ENCODE measurements at regions not wholly inside any gene's neighbourhood (a gene's known extent, or its start where the extent isn't known, plus 50 kb on each side); places are given as distances from the start of the nearest gene placed in this dataset.
"Not testable (repeated sequence)": the region's sequence is repeated elsewhere in the genome, so short reads cannot be mapped to it uniquely, and the experiment has no call there.

- no peak for DNase-seq
Observed at GRCh38 chr18:3328532-3328931, 66.6 kb downstream of the MYL12B start.

GRCh38 chr18:3329471-3329870 is 67.5 kb downstream of the MYL12B start:
- no peak for DNase-seq

DNA sequence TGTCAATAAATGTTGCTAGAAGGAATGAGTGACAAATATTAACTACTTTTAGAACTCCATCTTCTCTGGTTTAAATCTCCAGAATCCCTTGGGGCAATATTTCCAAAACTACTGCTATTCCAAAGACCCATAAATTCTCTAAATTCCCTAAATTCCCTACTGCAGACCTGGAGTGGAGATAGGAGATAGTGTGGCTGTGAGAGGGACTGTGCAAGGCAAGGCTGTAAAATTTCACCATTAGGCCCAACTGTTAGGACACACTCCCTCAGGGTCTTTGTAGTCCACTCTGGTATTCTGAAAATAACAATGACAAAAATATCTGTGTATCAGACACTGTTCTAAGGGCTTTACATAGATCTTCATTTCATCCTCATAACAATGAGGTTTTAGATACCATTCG is 67.9 kb downstream of the MYL12B start:
- no peak for DNase-seq

DNA sequence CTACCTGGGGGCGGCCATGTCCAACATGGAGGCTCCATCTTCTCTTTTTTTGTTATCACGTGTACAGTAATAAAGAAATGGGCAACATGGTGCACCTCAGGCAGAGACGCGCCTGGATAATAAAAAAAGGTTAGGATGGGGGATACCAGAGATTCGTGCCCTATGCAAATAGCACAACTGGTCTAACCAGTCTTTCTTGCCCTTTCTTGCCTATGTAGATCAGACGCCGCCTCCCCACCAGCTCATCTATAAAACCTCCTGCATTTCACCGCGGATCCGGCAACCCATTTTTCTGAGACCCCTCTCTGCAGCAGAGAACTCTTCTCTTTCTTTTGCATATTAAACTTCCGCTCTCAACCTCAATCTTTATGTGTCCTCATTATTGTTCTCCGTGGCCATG is 68.7 kb downstream of the MYL12B start:
- DNase-seq = no peak

- no peak for DNase-seq
Observed at GRCh38 chr18:3332376-3332775, 70.4 kb downstream of the MYL12B start.

GRCh38 chr18:3333056-3333720 is 71.3 kb downstream of the MYL12B start:
- no peak for DNase-seq

- no peak for DNase-seq
Observed at GRCh38 chr18:3333721-3334386, 71.9 kb downstream of the MYL12B start.

DNA sequence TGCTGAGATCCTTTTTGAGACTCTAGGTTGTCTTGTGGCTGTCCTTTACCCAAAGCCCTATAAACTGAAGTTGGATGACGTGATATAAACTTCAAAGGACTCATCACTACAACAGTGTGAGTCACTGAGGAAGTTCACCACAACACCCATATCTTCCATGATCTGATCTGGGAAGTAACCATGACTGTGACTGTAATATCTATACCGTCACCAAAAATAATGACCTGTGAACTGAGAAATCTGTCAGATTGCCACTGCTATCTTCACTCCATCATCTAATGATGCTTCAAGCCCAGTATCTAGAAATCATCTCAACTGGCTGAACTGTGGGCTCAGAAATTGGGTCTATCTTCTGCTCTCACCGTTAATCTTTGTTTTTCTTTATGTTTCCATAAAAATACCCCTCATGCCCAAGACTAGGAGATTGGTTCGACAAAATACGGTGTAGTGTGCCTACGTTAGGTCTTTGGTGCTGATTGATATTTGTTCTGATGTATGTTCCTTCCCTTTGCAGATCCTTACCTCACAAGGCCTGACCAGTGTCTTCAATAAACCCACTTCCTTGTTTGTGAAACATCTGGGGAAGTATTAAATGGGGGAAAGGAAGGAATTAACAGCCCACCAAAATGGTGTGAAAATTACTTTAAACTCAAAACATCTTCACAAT is 78.2 kb downstream of the MYL12B start:
- DNase-seq = peak; percentile 78

DNA sequence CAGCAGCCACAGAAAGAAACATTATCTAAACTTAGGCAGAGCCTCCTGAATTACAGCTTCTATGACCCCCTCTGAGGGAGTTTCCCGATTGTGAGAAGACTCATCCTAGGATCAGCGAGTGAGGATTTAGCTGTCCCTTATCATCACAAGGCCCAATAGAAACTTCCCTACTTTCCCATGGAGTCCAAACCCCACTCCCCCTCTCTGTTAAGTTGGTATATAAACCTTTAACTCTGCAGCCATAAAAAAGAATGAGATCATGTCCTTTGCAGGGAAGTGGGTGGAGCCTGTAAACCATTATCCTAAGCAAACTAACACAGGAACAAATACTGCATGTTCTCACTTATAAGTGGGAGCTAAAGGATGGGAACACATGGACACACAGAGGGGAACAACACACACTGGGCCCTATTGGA is 78.8 kb downstream of the MYL12B start:
- DNase-seq = peak; percentile 4

GRCh38 chr18:3342628-3343027 is 80.7 kb downstream of the MYL12B start:
- DNase-seq = no peak

DNA sequence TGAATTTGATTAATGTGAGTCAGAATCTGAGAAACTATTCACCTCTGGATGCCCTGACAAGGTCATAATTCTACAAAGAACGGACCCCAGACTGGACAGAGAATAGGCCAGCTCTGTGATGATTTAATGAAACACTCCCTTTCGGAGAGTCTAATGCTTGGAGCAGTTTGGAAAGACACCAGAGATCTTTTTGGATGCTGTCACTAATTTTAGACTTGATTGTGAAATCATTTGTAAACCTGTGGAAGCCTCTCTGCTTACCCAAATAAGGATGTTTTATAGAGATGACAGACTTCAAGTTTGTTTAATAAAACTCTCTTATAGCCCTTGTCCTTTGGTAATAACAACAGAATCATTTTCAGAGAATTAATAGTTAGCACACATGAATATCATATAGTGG is 83.5 kb downstream of the MYL12B start:
- DNase-seq = no peak

DNA sequence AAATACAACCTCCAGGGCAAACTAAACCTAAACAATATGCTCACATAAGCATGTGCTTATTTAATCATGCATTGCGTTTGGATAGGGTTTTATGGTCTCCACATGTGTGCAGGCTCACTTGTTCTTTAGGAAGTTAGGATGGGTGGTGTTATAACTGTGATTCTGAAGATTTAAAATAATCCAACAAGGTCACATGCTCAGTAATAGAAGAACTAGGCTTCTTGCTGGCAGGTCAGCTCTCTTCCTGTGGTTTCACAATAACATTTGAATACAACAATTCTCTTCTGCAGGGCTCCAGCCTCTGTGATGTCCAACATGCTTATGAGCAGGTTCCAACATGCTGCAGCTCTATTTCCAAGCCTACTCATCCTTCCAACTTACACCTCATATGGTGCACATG is 84.0 kb downstream of the MYL12B start:
- no peak for DNase-seq

DNA sequence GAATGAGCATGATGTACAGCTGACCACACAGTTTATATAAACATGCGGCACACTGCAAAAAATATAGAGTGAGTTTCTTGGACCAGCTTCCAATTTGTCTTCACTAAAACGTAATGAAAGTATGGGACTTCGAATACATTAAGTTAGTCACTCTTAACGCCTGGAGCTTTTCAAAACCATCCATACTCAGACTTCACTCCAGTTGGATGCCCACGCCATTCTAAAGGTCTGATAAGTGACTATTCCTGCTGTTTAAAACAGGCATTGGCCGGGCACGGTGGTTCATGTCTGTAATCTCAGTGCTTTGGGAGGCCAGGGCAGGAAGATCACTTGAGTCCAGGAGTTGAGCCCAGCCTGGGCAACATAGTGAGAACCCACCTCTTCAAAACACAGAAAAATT is 84.6 kb downstream of the MYL12B start:
- DNase-seq = no peak

DNA sequence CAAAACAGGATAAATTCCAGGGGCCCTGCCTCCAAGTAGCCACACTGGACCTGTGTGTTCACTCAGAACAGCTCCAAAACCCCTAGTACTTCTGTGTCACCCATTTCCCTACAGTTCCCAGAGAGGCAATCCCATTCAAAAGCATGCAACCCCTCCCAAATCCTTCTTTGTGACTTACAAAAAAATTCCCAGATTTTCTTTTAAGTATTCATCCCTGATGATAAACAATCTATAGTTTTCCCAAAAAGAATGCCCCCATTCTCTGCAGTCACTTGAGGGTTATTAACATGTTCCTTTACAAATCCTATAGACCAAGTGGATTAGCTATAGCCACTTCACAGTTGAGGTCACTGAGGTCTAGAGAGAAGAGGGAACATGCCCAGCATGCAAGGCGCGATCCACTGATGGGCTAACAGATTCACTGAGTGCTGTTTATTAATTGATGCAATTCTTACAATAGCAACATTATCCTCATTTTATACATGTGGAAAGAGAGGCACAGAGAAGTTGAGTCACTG is 85.4 kb downstream of the MYL12B start:
- no peak for DNase-seq

DNA sequence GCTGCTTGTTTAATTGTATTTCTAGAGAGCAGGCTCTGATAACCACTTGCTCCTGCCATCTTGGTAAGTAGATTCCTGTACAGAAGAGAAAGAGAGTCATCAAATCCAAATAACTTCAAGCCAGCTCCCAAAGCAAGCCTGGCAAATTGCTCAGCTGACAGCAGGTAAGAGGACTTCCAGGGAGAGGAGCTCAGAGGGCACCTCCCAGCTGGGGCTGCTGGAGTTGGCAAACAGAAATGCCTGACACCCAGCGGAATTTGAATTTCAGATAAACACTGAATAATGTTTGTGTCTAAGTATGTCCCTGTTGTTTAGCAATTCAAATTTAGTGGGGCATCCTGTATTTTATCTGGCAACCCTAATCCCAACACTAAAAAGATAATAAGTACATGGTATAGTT is 86.2 kb downstream of the MYL12B start:
- no peak for DNase-seq

- not testable (repeated sequence) for DNase-seq
Observed at GRCh38 chr18:3349046-3349841, 87.3 kb downstream of the MYL12B start.

GRCh38 chr18:3350021-3350420 is 88.1 kb downstream of the MYL12B start:
- DNase-seq = no peak

DNA sequence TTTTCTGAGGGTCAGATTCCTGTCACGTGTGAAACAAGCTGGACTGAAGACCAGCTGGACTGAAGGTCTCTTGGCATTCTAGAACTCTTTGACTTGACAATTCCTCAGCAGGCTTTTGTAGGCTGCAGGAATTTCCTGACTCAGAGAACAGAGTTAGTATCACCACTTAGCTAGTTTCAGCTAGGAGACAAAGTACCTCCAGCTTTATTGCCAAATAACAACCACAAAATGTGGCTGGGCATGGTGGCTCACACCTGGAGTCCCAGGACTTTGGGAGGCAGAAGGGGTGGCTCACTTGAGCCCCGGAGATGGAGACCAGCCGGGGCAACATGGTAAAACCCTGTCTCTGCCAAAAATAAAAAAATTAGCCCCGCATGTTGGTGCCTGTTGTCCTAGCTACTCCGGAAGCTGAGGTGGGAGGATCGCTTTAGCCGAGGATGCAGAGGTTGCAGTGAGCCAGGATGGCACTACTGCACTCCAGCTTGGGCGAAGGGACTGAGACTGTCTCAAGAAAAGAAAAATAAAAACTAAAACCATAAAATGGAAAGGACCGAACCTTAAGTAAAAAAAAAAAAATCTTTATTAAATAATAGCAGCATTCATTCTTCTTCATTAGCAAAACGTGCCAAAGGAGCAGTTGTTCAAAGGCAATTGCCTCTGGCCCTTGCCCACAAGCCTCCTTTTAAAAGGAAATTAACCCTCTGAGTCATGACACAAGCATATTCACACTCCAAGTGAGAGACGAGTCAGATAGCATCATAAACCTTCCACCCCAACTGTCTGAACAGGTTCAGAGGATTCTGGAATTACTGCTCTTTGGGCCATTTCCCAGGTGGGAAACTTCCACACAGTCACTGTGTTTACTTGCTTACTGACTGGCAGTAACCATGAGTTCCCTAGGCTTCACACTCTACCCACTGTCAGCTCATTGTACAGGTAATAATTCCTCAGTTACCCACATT is 88.9 kb downstream of the MYL12B start:
- DNase-seq = no peak

DNA sequence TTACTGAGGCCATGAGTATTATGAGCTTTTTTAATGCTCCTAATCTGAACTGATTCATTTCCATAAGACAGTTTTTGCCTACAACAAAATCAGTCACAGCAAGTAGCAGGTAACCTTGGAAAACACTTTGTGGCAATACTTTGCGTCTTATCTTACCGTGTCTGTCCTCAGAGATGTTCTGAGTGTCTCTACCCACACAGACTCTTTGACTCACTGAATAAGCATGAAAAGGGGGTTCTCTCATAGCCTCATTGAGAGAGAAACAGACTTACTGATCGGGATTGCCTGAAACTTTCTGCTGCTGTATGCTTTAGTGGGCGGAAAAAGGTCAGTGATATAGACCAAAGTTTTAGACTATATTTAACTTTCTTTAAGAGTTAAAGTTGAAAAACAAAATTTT is 92.6 kb downstream of the MYL12B start:
- no peak for DNase-seq

GRCh38 chr18:3356614-3357013 is 93.4 kb upstream of the TGIF1 start:
- DNase-seq = no peak

GRCh38 chr18:3357516-3357915 is 92.5 kb upstream of the TGIF1 start:
- DNase-seq = no peak

DNA sequence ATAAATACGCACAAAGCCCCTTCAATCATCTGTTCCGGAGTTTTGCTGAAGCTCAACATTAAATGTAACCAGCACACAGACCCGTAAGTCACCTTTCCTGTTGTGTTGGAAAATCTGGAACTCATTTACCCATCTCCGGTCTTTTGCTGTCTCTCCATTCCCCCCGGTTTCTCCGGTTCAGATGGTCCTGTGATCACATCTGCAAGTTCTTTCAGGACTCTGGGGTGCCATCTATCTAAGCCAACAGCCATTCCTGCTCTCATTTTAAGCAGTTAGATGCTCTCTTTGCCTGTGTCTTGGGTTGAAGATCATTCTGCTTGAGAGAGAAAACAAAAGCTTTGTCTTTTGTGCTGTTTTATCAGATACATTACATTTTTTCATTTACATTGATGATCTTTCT is 91.7 kb upstream of the TGIF1 start:
- no peak for DNase-seq

Measured in inflammatory macrophage treated with lipopolysaccharide for 4 hours (primary cell).